ENCODE measurements at regions not wholly inside any gene's neighbourhood (a gene's known extent, or its start where the extent isn't known, plus 50 kb on each side); places are given as distances from the start of the nearest gene placed in this dataset.

DNA sequence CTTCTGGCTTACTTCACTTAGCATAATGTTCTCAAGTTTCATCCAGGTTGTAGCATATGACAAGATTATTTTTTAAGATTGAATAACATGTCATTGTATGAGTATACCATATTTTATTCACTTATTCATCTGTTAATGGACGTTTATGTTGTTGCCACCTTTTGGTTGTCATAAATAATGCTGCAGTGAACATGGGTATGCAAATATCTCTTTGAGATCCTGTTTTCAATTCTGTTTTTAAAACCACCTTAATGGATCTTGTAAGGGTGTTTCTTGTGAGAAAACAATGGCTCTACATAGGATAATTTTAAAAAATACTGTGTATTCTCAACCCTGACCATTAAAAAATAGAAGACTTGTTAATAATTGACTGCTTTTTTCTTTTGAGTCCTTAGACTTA is 290.7 kb upstream of the TMEM229A start:
- TF ChIP-seq, protein P1, sequence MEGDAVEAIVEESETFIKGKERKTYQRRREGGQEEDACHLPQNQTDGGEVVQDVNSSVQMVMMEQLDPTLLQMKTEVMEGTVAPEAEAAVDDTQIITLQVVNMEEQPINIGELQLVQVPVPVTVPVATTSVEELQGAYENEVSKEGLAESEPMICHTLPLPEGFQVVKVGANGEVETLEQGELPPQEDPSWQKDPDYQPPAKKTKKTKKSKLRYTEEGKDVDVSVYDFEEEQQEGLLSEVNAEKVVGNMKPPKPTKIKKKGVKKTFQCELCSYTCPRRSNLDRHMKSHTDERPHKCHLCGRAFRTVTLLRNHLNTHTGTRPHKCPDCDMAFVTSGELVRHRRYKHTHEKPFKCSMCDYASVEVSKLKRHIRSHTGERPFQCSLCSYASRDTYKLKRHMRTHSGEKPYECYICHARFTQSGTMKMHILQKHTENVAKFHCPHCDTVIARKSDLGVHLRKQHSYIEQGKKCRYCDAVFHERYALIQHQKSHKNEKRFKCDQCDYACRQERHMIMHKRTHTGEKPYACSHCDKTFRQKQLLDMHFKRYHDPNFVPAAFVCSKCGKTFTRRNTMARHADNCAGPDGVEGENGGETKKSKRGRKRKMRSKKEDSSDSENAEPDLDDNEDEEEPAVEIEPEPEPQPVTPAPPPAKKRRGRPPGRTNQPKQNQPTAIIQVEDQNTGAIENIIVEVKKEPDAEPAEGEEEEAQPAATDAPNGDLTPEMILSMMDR (IDR thresholded peaks at IDR 0.05): no peak
- no peak for TF ChIP-seq EZH2 (IDR thresholded peaks at IDR 0.05)
